Activated CD4-positive, alpha-beta T cell treated with anti-CD3 and anti-CD28 coated beads, Interleukin-2, amount 50 U/mL, for 4 hours (primary cell): ENCODE measurements at regions not wholly inside any gene's neighbourhood (a gene's known extent, or its start where the extent isn't known, plus 50 kb on each side); places are given as distances from the start of the nearest gene placed in this dataset.

ENCODE experiments used
- DNase-seq, 2 experiments: peaks; one replicate each; pipeline ENCODE4 v3.0.0-alpha.2; 2020

DNA sequence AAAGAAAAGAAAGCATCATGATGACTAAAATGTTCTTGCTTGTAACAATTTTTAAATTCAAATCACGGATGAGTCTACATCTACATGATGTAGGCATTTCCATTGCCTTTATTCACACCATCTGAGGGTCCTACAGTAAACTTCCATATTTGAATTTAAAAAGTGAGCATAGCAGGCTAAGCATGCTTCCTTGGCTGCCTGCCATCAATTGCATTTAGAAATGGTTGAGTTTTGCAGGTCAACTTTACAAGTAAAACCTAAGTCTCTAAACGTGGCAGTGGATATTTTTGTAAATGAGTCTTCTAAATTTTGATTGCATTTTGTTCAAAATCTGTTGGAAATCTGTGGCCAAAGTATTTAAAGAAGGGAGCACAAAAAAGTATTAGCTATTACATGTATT is 136.5 kb upstream of the PTCH1 start:
- DNase-seq: no peak

DNA sequence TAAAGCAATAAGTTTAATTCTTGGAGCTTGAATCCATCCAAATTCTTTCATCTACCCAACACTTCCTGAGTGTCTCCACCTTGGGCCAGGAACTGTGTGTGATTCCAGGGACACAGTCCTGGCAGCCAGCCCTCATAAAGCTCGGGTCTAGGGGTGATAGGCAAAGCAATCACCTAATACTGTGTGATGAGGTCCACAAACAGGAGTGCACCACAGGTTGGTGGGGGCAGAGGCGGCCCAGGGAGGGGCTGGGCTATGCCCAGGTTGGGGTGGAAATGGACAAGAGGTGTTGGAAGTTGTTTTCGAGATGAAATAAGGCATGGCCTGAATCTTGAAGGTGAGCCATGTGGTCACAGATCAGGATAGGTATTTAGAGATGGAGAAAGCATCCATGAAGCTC is 133.9 kb upstream of the PTCH1 start:
- no peak for DNase-seq

DNA sequence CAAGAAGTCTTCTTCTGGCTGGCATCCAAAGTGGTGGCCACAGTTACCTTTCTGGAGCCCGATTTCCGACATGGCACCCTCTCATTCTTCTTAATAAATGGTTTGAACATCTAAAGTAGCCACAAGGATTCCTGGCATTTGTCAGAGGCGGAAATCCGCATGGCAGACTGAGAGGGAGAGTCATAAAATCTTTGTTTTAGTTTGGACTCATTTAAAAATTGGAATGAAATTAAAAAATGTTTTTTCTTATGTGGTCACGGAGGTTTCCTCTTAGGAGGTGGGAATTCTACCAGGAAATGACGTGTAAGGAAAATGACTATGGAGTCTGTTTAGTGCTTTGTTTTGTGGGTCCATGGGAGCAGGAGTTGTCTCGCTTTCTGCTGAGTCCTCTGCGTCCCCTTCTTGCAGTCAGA is 133.0 kb upstream of the PTCH1 start:
- no peak for DNase-seq

DNA sequence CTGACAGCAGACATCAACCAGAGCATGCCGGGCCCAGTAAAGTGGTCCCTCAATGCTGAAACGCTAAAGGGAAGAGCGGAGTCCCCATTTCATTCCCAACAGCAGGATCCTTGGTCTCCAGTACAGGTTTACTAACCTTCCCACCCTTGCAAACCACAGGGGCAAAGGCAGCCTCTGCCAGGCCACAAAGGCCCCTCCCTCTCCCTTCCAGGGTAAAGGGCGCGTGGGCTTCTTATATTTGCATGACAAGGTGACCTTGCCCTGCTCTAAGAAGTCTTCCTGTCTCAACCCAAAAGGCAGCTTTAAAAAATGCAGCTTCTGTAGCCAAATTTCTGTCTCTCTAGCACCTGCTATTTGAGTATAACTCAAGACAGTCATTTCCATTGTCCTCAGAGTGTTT is 131.5 kb upstream of the PTCH1 start:
- DNase-seq: no peak

DNA sequence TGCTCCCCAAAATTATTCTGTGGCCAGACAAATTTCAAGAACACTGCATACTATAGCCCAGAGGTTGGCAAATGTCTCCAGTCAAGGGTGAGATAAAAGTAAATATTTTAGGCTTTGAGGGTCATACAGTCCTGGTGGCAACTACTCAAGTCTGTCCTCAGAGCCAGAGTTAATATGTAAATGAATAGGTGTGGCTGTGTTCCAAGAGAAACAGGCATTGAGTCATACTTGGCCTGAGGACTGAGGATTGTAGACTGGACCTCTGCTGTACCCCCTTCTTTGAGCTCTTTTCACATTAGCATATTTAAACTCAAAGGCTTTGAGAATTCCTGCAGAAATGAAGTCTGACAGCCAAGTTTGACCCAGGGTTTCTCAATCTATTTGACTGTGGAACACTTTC is 129.2 kb upstream of the PTCH1 start:
- DNase-seq: no peak

DNA sequence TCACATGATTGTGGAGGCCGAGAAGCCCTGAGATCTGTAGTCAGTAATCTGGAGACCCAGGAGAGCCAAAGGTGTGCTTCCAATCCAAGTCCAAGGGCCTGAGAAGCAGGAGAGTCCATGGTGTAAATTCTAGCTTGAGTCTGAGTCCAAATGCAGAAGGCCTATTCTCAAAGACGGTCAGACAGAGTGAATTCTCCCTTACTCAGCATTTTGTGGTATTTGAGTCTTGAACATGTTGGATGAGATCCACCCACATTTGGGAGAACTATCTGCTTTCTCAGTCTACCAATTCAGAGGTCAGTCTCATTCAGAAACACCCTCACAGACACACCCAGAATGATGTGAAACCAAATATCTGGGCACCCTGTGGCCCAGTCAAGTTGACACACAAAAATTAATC is 128.8 kb upstream of the PTCH1 start:
- no peak for DNase-seq

DNA sequence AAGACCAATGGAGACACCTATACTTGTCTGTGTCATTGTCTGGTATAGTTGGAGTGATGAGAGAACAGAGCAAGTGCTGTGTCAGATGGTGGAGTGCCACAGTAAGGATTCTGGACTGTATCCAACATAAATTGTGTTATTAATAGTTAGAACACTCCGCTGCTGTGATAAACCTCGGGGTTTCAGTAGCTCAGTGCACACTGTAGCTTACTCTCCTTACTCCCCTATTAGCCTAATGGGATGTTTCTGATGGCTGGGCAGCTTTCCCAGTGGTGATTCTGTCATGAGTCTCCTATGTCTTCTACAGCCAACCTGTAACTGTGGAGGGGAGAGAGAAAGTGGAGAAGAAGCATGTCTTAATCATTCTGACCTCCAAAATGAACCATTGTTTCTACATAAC is 127.6 kb upstream of the PTCH1 start:
- no peak for DNase-seq

DNA sequence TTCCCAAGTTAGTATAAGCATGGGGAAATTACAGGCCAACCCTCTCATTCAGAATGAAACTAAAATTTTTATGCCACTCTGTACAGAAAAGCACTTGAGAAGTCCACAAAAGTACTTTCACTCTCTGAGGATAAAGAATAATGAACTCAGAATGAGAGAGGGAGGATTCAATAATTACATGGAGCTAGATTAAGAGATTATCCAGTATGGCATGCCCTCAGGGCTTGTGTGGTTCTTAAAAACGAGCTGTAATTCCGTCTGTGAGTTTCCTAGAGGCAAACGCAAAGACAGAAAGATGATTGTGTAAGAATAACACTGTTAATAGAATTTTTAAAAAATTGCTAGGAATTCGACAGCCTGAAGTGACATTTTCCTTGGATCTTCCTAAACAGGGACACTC is 126.8 kb upstream of the PTCH1 start:
- DNase-seq: no peak

DNA sequence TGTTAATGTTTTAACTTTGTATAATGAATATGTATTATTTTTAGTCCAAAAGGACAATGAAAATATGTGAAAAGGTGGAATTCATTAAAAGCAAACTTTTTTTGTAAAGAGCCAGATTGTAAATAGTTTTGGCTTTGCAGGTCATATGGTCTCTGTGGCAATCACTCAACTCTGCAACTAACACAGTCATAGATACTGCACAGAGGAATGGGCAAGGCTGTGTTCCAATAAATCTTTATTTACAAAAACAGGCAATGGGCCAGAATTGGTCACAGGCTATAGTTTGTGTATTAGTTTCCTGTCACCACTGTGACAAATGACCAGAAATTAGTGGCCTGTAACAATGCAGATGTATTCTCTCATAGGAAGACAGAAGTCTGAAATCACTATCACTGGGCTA is 125.4 kb upstream of the PTCH1 start:
- no peak for DNase-seq

DNA sequence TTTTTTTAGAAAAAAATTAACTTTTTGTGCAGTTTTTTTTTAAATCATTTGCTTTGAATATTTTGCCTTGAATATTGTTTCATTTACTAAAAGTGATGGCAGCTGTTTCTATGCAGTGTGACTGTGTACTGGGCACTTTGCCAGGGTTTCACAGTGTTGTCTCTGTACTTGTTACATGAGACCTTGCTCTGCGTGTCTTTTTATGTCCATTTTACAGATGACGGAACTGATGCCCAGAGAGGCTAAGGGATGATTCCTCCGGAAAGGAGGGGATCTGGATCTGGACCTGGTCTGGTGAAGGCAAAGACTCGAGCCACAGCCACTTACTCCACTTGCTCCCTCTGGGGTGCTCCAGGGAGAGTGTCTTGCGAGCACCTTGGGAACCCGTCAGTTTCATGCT is 124.8 kb upstream of the PTCH1 start:
- DNase-seq: no peak

DNA sequence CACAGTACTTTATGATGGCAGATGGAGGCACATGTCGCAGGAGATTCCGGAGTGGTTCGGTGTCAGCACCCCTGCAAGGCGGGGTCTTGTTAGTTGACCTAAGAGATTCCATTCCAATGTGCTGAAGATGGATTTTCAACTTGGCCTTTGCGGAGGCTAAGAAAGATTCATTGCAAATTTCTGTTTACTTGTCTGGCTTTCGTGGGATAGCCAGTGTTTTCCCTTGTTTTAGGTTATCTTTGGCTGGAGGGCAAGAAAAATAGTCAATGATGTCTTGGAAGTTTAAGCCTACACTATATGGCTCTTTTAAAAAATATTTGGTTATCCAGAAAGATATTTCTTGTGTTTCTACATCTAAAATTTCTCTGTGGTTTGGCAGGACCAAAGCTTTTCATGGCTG is 123.6 kb upstream of the PTCH1 start:
- no peak for DNase-seq

DNA sequence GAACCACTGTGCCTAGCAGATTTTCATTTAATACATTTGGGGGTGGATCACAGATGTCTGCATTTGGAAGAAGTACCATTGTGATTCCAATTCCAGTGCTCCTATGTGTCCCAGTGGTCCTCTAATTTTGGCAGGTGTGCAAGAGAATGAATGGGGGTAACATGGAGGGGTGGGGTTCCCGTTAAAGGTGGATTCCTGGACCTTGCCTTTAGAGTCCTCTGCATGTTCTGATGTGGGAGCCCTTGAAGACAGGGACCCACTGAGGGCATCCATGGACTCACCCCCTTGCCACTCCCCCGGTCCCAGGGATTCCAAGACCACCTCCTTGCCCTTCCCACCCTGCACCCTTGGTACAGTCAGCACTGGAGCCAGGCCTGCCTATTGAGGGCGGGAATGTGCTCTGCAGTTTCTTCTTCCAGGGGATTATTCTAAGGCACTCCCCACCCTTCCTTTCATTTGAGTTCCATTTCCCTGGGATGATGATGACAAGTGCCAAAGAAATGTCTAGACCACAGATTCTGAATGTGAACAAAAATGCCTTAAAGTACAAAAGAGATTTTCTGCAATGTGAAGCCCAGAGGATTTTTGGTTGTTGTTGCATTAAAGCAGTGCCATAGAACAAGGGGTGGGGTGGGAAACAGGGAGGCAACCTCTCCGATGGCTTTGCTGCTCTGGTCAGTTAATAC is 119.4 kb upstream of the PTCH1 start:
- no peak for DNase-seq

DNA sequence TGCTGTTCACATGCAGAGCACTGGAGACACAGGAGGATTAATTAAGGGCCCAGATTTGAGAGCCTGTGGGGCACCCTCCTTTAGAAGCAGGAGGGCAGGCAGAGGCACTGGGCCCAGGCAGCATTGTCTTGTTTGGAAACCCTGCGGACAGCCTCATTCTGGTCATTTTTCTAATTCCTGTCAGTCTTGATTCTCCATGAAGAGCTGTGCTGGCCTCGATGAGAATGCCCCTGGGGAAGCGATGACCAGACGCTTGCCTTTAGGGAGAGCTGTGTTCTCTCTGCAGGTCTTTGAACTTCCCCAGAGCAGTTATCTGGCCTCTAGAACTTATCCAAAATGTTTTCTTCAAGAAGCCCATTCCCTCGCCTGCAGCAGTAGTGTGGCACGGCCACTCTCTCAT is 117.8 kb upstream of the PTCH1 start:
- DNase-seq: no peak

DNA sequence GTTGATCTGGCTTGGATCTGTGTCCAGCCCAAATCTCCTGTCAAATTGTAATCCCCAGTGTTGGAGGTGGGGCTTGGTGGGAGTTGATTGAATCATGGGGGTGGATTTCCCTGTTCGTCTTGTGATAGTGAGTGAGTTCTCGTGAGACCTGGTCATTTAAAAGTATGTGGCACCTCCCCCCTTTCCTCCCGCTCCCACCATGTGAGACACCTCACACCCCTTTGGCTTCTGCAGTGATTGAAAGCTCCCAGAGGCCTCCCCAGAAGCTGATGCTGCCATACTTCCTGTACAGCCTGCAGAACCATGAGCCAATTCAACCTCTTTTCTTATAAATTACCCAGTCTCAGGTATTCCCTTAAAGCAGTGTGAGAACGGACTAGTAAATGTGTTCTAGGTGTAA is 117.3 kb upstream of the PTCH1 start:
- no peak for DNase-seq

DNA sequence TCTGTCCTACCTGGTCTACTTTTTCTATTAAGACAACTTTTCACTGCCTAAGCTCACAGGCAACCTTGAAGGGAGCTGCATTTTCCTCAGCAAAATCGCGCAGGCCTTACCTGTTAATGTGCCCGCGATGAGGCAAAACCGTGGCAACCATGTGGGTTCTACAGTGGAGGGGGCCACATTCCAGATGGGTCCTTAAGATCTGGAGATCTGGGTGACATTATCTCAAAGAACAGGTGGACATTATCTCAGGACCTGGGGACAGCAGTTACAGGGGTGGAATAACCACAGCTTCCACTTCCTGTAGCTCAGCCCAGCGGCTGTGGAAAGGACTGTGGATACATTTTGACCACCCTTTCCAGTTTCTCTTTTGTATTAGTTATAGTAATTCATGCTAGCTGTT is 112.8 kb upstream of the PTCH1 start:
- no peak for DNase-seq

DNA sequence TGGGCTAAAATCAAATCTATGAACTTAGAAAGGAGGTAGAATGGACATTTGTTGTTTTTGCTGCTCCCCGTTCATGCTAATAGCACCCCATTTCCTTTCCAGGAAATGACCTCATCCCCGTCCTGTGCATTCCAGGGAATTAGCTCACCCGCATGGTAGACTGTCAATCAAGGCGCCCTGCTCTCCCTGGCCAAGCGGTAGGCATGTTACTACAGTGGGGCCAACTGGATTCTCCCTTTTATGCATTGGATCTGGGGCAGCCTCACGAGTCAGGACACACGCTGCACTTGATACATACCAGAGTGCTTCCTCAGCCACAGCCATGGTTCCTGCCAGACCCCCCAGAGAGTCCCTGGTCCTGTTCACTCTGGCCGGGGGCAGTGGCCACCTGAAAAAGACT is 111.0 kb upstream of the PTCH1 start:
- DNase-seq: no peak

DNA sequence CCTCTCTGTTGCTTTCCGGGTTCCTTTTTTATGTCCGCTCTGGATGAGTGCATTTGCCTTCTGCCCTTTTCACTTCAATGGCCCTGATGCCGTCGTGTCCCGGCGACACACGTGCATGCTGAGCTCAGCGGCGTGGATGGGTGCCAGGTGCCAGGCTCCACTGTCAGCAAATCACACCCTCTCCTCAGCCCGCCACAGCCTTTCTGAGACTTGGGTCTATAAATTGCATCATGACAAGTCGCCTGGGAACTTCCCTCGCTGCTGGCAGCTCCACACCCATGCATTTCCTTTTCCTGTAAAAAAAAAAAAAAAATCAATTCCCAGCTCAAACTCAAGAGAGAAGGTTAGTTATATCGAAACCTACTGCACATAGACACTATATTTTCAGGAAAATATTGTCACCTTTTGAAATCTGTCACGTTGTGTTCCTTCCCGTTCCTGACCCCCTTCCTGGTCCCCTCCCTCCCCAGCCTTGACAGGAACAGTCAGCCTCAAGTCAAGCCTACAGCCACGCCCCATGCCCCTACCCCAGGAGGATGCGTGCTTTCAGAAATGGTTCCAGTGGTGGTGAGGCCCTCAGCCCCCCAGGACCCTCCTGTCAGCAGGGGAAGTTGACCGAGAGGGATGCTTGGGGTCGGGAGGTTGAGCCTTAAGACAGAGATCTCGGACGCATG is 110.3 kb upstream of the PTCH1 start:
- peak; percentile 14 to 27 for DNase-seq

DNA sequence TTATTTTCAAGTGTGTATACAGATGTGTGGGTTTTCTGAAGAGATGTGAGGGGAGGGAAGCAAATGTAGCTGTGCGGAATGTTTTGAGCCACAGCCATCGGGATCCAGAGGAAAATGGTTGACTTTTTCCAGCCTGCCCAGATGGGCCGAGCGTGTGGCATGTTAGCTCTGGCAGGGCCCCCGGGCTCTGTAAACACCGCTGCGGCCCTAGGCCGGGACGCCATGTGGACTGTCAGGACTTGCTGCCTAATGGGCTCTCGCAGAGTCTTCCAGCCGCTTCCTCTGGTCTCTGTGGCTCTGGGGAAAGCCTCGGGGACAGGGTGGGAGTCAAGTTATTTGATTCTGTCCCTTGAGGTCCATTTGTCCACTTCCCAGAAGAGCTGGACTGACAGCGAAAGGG is 109.6 kb upstream of the PTCH1 start:
- no peak for DNase-seq

DNA sequence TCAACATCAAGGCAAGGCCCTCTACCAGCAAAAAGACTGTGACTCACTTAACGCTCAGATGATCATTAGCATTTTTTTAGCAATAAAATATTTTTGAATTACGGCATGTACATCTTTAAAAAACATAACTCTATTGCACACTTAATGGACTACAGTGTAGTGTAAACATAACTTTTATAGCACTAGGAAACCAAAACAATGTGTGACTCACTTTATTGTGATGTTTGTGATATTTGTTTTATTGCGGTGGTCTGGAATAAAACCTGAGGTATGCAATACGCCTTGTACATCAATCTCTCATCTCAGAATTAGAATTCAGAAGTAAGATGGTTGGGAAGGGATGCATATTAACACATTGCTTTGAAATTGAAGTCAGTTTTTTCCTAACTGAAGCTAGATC is 106.9 kb upstream of the PTCH1 start:
- DNase-seq: no peak

DNA sequence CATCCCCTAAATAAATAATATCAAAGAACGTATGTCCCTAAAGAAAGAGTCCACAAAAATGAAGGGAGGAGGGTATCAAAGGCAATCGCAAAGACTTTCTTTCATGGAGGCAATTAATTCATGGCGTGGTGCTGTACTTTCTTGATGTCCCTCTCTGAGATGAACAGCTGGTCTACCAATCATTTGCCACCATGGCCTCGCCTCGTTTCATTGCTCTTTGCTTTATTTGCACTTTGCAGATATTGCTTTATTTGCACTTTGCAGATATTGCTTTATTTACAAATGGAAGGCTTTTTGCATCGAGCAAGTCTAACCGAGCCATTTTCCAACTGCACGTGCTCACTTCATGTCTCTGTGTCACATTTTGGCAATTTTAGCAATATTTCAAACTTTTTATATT is 104.0 kb upstream of the PTCH1 start:
- no peak for DNase-seq

DNA sequence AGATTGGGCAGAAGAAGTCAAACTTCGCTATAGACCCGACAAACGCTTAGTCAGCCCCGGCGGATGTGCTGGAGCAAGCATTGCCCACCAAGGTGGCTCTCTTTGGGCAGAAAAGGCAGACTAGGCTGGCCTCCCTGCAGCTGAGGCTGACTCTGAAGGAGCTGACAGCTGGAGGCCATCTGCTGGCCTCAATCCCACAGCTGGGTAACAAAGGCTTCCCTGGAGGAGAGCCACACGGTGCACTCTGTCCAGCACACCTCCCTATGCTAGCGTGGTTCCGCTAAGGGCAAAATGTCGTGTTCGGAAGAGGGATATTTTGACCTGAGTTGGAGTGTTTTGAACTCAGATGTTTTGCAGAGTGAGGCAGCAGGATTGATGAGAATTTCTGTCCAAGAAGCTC is 103.5 kb upstream of the PTCH1 start:
- no peak for DNase-seq

DNA sequence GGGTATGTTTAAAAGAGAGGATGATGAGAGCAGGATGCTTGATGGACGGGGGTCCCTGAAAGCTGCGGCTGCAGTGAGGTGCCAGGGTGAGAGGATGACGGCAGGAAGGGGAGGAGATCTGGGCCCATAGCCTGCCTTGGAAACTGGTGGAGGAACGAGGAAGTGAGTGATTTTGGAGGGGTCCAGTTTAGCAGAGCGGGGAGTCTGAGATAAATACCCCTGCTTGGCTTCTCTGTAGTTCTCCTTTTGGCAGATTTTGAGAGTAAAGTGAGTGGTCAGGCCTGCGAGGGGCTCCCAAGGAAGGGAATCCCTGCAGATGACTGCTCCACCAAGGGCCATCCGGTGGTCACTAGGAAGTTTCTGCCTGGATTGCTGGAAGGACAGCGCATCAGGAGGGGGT is 98.5 kb upstream of the PTCH1 start:
- no peak for DNase-seq

DNA sequence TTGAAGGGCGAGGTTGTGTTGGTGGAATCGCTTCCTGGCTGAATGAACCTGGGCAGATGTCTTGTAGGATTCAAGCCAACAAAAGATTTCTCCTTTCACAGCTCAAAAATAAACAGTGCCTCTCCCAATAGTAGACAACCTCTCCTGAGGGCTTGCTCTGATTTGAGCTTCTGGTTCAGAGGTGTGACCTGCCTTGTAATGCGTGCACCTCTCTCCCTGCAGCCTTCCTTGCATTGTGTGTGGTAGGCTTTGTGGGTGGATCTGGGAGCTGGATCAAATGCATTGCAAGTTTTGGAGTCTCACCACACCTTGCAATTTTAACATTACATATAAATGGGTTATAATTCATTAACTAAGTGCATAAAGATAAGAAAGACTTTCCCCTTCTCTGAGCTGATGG is 96.9 kb upstream of the PTCH1 start:
- DNase-seq: no peak

DNA sequence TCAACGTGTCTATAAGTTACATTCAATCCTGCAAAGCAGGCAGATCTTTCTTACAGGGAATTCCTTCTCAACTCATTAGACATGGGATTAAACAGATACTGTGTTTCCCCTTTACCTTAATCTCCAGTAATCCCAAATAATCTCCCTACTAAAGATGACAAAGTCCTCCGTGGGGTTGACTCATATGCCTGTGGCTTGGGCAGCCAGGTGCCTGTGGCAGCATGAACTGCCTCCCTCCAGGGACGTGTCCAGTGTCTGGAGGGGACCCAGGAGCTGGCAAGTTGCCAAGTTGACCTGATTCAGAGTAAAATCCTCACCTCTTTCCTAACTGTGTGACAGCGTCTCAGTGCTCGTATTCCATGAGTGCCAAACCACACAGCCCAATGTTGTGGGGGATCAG is 94.6 kb upstream of the PTCH1 start:
- DNase-seq: no peak
